ENCODE measurements at regions not wholly inside any gene's neighbourhood (a gene's known extent, or its start where the extent isn't known, plus 50 kb on each side); places are given as distances from the start of the nearest gene placed in this dataset.

GRCh38 chr2:204331180-204331579 is 214.1 kb upstream of the PARD3B start:
- Histone ChIP-seq H3K27ac (no peak overlapping the region), H3K4me3 (no peak overlapping the region)
- no peak for DNase-seq (ENCODE audit: low spot score)
- TF ChIP-seq CTCF (IDR thresholded peaks at IDR 0.05): no peak

GRCh38 chr2:204331988-204332387 is 213.3 kb upstream of the PARD3B start:
- no peak for TF ChIP-seq CTCF (IDR thresholded peaks at IDR 0.05)
- no peak for DNase-seq (ENCODE audit: low spot score)
- Histone ChIP-seq H3K27ac (no peak overlapping the region), H3K4me3 (no peak overlapping the region)

- no peak for TF ChIP-seq CTCF (IDR thresholded peaks at IDR 0.05)
- no peak overlapping the region for H3K27ac ChIP-seq
Observed at GRCh38 chr2:204332706-204333105, 212.6 kb upstream of the PARD3B start.

GRCh38 chr2:204333861-204334260 is 211.4 kb upstream of the PARD3B start:
- no peak overlapping the region for H3K27ac ChIP-seq
- no peak for TF ChIP-seq CTCF (IDR thresholded peaks at IDR 0.05)
- DNase-seq (ENCODE audit: low spot score): no peak
- no peak overlapping the region for H3K4me3 ChIP-seq

More at GRCh38 chr2:204332706-204333105, 212.6 kb upstream of the PARD3B start:
- DNase-seq (ENCODE audit: low spot score): no peak
- no peak overlapping the region for H3K4me3 ChIP-seq

- no peak overlapping the region for H3K27ac ChIP-seq
- no peak for TF ChIP-seq CTCF (IDR thresholded peaks at IDR 0.05)
- no peak overlapping the region for H3K4me3 ChIP-seq
- DNase-seq (ENCODE audit: low spot score): no peak
Observed at GRCh38 chr2:204335451-204336058, 209.7 kb upstream of the PARD3B start.

GRCh38 chr2:204336153-204336744 is 209.0 kb upstream of the PARD3B start:
- DNase-seq (ENCODE audit: low spot score): no peak
- H3K4me3 ChIP-seq: no peak overlapping the region

More at GRCh38 chr2:204336153-204336744, 209.0 kb upstream of the PARD3B start:
- no peak overlapping the region for H3K27ac ChIP-seq
- TF ChIP-seq CTCF (IDR thresholded peaks at IDR 0.05): no peak
